Muscle layer of duodenum (tissue), 2 donors: ENCODE measurements at regions not wholly inside any gene's neighbourhood (a gene's known extent, or its start where the extent isn't known, plus 50 kb on each side); places are given as distances from the start of the nearest gene placed in this dataset.

ENCODE experiments used
- H3K27ac ChIP-seq: one replicate; pipeline ENCODE4 v1.7.0; 2013; ENCODE audit warnings: mild to moderate bottlenecking, low read length
- H3K27me3 ChIP-seq: one replicate; pipeline ENCODE4 v1.7.0; 2013; ENCODE audit warnings: low read depth, mild to moderate bottlenecking, control low read depth, low read length
- H3K36me3 ChIP-seq, 2 donors: one replicate each; pipeline ENCODE4 v1.7.0; 2013; ENCODE audit warnings: low read length in 2 of 2, control low read depth in 1 of 2, mild to moderate bottlenecking in 1 of 2; ENCODE audit not compliant: insufficient read depth in 2 of 2, control insufficient read depth in 1 of 2
- H3K4me1 ChIP-seq, 2 donors: one replicate each; pipeline ENCODE4 v1.7.0; 2013; ENCODE audit warnings: low read length in 2 of 2, mild to moderate bottlenecking in 2 of 2, control low read depth in 1 of 2, moderate library complexity in 1 of 2; ENCODE audit not compliant: insufficient read depth in 2 of 2, control insufficient read depth in 1 of 2
- H3K4me3 ChIP-seq, 2 donors: one replicate each; pipeline ENCODE4 v1.7.0; 2013; ENCODE audit warnings: low read length in 2 of 2, low read depth in 1 of 2, mild to moderate bottlenecking in 1 of 2
- H3K9me3 ChIP-seq, 2 donors: one replicate each; pipeline ENCODE4 v1.7.0; 2013; ENCODE audit warnings: low read length in 2 of 2, control low read depth in 1 of 2, mild to moderate bottlenecking in 1 of 2; ENCODE audit not compliant: control insufficient read depth in 1 of 2
- donor health status: healthy.

DNA sequence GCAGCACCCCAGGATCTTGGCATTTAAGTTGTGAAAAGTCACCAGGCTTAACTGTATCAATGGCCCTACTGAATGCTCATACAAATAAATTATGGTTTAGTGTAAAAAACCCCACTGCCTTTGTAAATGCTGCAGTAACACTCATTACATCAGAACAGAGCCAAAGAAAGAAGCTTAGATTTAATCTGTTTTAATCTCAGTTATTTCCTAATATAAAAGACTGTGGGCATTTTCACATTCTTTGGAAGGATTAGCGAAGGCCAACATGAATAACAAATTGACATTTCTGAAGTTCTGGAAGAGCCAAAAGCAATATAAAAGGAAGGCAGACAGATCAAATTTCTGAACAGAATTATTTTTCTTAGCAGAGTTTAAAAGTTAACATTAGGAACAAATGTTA, 140.0 kb upstream of the HCCS start:
- no peaks in the 10 kb centered on the region for H3K4me1 ChIP-seq
- no peak overlapping the region for H3K27ac ChIP-seq
- no peaks in the 10 kb centered on the region for H3K9me3 ChIP-seq
- H3K4me3 ChIP-seq, result no peak overlapping the region
- H3K36me3 ChIP-seq, result no peaks in the 10 kb centered on the region
- H3K27me3 ChIP-seq, result no peaks in the 10 kb centered on the region

DNA sequence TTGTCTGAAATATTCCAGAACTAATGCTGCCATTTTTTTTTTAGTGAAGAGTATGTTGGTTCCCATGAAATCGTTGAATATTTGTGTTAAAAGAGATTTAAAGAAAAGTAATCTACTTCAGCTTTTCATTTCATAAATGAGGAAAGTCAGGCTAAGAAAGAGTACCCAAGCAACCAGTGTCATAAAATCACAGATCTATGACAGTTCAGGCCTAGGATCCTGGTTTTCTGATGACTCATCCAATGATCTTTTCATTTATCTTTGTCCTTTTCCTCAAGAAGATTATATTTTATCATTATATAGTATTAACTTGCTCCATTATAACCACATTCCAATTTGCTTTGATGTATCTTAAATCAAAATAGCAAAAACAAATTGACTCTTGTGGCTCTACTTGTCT, 139.4 kb upstream of the HCCS start:
- no peaks in the 10 kb centered on the region for H3K27me3 ChIP-seq

DNA sequence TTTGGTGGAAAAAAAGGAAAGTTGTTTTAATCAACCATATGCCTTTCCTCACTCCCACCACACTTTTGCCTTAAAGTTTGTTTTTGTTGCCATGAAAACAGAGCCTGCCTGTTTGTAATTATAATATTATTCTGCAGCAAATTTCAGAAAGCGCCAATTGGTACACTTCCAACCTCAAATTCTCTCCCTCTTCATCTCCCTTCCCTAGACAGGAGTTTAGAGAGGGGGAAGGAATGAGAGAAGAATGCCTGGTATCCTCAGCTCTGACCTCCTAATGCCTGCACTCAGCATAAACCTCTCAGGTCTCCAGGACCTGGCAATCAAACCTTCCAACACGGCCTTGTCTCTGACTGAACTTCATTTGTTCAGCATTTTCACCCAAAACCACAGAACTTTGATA, 138.4 kb upstream of the HCCS start:
- Histone ChIP-seq H3K9me3 (no peaks in the 10 kb centered on the region), H3K4me3 (no peak overlapping the region), H3K27ac (no peak overlapping the region), H3K4me1 (no peaks in the 10 kb centered on the region), H3K36me3 (no peaks in the 10 kb centered on the region), H3K27me3 (no peaks in the 10 kb centered on the region)

More for the DNA sequence above, 139.4 kb upstream of the HCCS start:
- Histone ChIP-seq H3K27ac (no peak overlapping the region), H3K36me3 (no peaks in the 10 kb centered on the region), H3K4me1 (no peaks in the 10 kb centered on the region), H3K9me3 (no peaks in the 10 kb centered on the region), H3K4me3 (no peak overlapping the region)

DNA sequence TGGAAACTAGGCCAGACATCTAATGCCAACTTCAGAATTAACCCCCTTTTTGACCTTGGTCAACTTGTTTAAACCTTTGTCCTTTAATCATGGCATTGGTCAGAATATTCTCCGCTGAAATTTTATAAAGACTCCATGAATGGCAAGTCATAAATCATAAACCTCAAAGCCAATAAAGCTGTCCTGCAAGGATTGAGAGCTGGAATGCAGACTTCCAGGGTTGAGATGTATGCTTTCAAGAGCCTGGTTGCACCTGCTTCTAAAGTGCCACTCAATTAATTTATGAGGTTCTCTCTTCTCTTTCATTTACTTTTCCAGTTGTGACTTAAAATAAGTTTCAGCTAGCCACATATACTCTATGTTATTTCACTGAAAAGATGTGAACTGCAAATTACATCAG, 136.2 kb upstream of the HCCS start:
- Histone ChIP-seq H3K27me3 (no peaks in the 10 kb centered on the region), H3K4me1 (no peaks in the 10 kb centered on the region), H3K4me3 (no peak overlapping the region), H3K27ac (no peak overlapping the region), H3K9me3 (no peaks in the 10 kb centered on the region), H3K36me3 (no peaks in the 10 kb centered on the region)

DNA sequence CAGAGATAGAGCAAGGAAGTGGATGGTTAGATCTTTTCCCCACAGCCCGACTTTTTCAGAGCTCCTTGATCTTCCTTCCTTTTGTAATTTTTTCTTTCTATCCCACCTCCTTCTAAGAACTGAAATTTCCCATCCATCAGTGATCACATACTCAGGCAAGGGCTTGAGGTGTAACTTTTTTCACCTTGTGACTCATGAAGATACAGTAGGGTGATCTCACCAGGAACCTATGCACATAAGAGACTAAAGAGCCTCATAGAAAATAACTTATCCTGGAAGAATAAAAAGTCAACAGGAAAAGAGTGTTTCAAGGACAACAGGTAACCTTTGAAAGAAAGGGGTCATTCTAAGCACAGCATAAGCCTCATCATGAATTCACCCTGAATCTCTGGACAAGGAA, 131.2 kb upstream of the HCCS start:
- no peaks in the 10 kb centered on the region for H3K9me3 ChIP-seq
- no peak overlapping the region for H3K27ac ChIP-seq
- no peaks in the 10 kb centered on the region for H3K36me3 ChIP-seq
- H3K4me1 ChIP-seq, result no peaks in the 10 kb centered on the region
- H3K27me3 ChIP-seq, result no peaks in the 10 kb centered on the region
- H3K4me3 ChIP-seq, result no peak overlapping the region

DNA sequence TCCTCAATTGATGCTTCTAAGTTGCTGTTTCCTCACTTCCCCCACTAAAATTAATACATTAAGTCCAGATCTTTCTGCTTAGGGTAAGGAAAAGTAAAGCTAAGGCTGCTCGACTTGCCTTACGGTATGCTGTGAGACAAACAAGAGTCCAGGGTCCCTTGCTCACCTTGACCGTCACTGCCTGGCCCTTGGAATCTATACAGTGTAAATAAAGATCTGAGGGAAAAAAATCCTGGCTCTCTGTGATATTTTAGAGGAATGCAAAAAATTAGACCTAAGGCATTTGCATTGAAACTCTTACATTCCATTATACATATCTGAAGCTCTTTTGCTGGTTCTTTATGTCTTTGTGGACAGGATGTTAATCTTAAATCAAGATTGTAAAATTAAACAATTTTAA, 129.6 kb upstream of the HCCS start:
- no peaks in the 10 kb centered on the region for H3K4me1 ChIP-seq
- no peaks in the 10 kb centered on the region for H3K9me3 ChIP-seq
- no peaks in the 10 kb centered on the region for H3K27me3 ChIP-seq
- no peaks in the 10 kb centered on the region for H3K36me3 ChIP-seq
- H3K27ac ChIP-seq, result no peak overlapping the region
- H3K4me3 ChIP-seq, result no peak overlapping the region

DNA sequence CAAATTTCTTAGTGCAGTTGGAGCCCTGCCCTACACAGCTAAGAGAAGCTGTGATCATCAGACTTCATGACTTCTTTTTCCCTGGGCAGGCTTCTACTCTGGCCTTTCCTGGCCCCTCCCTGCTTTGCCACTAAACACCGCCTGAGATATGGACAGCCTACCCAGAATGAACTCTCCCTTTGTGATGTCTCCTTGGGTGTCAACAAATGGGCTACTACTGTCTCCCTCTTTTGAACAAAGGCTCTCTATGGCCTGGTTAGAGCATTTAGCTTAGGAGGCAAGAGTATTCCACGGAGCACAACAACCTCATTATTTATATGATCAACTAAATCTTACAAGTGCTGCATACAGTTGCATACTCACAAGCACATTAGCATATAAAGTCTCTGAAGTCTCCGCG, 127.6 kb upstream of the HCCS start:
- H3K27ac ChIP-seq, result no peak overlapping the region
- no peaks in the 10 kb centered on the region for H3K9me3 ChIP-seq
- no peaks in the 10 kb centered on the region for H3K27me3 ChIP-seq
- no peaks in the 10 kb centered on the region for H3K4me1 ChIP-seq
- H3K4me3 ChIP-seq, result no peak overlapping the region
- H3K36me3 ChIP-seq, result no peaks in the 10 kb centered on the region

DNA sequence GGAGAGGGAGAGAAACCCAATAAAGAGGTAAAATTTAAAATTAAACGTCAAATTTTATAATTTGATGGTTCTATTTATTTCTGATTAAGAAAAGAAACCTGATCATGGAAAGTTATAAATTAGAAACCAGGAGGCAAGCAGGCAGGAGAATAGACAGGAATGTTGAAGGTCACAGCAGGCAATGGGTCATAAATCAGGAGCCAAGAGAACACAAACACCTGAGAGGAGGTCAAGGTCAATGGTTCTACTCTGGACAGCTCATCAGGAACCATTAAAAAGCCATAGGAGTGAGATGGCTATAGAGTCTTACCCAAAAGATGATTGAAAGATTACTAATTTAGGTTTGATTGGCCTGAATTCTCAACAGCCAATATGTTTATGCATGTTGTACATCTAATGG, 126.9 kb upstream of the HCCS start:
- no peaks in the 10 kb centered on the region for H3K36me3 ChIP-seq
- no peaks in the 10 kb centered on the region for H3K4me1 ChIP-seq
- no peaks in the 10 kb centered on the region for H3K27me3 ChIP-seq
- H3K27ac ChIP-seq, result no peak overlapping the region
- no peak overlapping the region for H3K4me3 ChIP-seq
- no peaks in the 10 kb centered on the region for H3K9me3 ChIP-seq

DNA sequence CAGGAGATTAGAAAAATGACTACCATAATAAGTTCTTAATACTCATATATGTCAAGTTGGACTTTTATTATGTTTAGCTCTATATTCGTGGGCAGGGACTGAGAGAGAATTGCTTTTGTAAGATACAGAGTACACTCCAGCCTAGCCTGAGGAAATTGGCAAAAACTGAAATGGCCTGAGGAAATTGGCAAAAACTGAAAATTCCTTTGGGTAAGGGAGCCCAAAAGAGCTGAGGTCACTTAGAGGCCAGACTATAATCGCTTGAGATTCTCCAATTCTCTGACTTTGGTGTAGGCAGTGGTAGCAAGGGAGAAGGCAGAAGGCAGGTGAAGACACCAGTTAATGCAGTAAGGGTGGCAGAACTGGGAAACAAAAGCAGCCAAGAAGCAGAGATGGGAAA, 124.5 kb upstream of the HCCS start:
- Histone ChIP-seq H3K9me3 (no peaks in the 10 kb centered on the region), H3K36me3 (no peaks in the 10 kb centered on the region), H3K27ac (no peak overlapping the region), H3K4me1 (no peaks in the 10 kb centered on the region), H3K27me3 (no peaks in the 10 kb centered on the region), H3K4me3 (no peak overlapping the region)

DNA sequence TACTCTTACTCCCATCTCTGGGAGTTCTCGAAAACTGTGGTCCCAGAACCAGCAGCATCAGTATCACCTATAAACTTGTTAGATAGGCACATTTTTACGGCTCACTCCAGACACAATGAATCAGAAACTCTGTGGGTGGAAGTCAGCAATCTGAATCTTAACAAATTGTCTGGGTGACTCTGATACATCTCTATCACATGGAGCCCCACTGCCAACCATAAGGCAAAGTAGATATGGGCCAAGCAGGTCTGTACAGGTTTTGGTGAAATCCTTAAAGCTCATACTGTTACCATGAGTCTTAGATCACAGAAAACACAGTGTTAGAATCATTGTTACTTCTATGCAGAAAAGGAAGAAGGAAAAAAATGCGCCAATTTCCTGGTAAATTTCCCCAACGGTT, 122.5 kb upstream of the HCCS start:
- Histone ChIP-seq H3K27ac (no peak overlapping the region), H3K4me3 (no peak overlapping the region), H3K9me3 (no peaks in the 10 kb centered on the region), H3K27me3 (no peaks in the 10 kb centered on the region), H3K4me1 (no peaks in the 10 kb centered on the region), H3K36me3 (no peaks in the 10 kb centered on the region)

DNA sequence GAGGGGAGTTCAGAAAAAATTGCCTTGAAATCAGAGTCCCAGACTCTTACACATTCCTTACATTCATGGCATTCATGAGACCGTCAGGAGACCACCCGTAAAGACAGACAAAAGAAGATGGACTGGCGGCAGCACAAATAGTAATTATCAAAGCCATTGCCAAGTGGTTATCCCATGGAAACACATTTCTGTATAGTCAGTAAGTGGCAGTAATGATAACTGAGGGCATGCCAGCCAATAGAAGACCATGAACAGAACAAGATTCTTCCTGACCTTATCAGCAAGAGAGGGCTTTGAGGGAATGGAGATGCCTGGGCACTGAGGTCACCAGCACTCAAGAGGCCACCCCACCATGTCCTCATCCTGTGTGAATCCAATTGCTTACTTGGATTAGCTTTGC, 121.7 kb upstream of the HCCS start:
- Histone ChIP-seq H3K27ac (no peak overlapping the region), H3K4me1 (no peaks in the 10 kb centered on the region), H3K9me3 (no peaks in the 10 kb centered on the region), H3K36me3 (no peaks in the 10 kb centered on the region), H3K27me3 (no peaks in the 10 kb centered on the region), H3K4me3 (no peak overlapping the region)

DNA sequence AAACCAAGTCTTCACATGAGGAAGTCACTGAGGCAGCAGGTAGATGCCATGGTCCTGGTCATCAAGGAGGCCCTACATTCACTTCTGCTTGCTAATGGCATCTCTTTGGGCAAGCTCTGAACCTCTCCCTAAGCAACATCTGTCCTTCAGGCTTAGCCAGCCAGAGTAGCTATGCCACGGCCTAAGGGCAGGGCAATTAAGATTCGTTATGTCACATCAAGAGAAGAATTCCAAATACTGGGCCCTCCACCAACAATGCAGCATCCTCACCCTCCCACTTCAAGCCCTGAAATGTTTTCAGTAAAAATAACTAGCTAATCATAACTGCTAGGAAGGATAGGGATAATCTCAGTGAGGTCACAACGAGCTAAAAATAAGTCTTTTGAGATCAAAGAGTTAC, 120.7 kb upstream of the HCCS start:
- Histone ChIP-seq H3K9me3 (no peaks in the 10 kb centered on the region), H3K27me3 (no peaks in the 10 kb centered on the region), H3K4me3 (no peak overlapping the region), H3K36me3 (no peaks in the 10 kb centered on the region), H3K4me1 (no peaks in the 10 kb centered on the region), H3K27ac (no peak overlapping the region)
